ENCODE measurements at regions not wholly inside any gene's neighbourhood (a gene's known extent, or its start where the extent isn't known, plus 50 kb on each side); places are given as distances from the start of the nearest gene placed in this dataset.
A peak's percentile ranks its signal among the peaks of the same experiment; 100 is the strongest.

DNA sequence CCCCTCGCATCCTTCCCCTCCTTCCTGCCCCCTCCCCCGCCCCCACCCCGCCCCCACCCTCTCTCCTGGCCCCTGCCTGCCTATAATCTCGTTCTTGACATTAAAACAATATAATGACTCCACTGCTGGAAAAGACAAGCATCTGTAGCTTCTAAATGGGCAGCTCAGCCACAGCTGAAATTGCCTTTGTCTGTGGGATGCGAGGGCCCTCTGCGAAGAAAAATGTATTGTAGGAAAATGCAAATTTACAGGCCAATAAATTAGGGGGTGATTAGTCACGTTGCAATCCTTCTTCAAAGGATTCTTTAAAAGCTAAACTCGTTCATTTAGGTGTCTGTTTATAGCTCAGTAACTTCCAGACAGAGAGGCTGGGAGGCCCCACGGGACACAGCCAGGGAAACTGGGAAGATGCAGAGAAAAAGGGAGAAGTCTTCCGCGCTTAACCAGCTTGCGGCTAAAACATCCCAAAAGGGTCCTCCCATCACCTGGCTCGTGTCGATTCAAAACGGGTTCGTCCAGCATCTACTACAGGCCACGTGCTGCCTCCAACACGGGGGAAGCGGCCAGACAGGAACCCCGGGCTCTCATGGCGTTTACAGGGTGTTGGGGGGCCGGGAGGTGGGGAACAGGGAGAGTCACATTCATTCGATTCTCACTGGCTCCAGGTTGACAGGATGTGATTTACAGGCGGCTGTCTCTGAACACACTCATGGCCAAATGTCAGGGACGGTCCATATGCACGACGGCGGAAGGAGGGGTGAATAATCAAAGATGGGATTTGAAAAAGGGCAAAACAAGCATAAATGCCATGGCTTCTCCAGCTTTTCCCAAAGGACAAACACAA, 100.5 kb upstream of the ZBTB40 start:
- no peak overlapping the region for H3K27ac ChIP-seq
- H3K27me3 ChIP-seq, result peaks cover 28% of the 10 kb centered on the region
- H3K27me3 Mint-ChIP-seq (ENCODE audit: insufficient read depth, low read depth), result peaks cover 12% of the 10 kb centered on the region
- no peak overlapping the region for H2AFZ ChIP-seq (replicated peaks)
- H3K9me3 ChIP-seq (ENCODE audit: low read depth), result no peaks in the 10 kb centered on the region
- H3K79me2 ChIP-seq (ENCODE audit: low read depth), result no peaks in the 10 kb centered on the region
- H3K4me1 Mint-ChIP-seq, result peaks cover 42% of the 10 kb centered on the region
- H3K4me1 ChIP-seq, result peaks cover 12% of the 10 kb centered on the region
- H3K4me2 ChIP-seq, result peak overlapping the region; percentile 74
- no peak overlapping the region for H3K9ac ChIP-seq
- H3K27ac Mint-ChIP-seq, result peak overlapping the region; percentile 69
- peak overlapping the region; percentile 42 for H3K4me3 Mint-ChIP-seq
- no peaks in the 10 kb centered on the region for H3K9me3 Mint-ChIP-seq
- no peaks in the 10 kb centered on the region for H3K36me3 Mint-ChIP-seq
- no peaks in the 10 kb centered on the region for H3K36me3 ChIP-seq
- H3F3A ChIP-seq (ENCODE audit: low read depth), result peaks cover 24% of the 10 kb centered on the region
- peak; percentile 28 for DNase-seq (ENCODE audit: low spot score)
- H3K4me3 ChIP-seq, result no peak overlapping the region
- TF ChIP-seq EZH2phosphoT487 (IDR thresholded peaks at IDR 0.05) (no peak), EZH2 (IDR thresholded peaks at IDR 0.05) (no peak)
- TF ChIP-seq, protein P1, sequence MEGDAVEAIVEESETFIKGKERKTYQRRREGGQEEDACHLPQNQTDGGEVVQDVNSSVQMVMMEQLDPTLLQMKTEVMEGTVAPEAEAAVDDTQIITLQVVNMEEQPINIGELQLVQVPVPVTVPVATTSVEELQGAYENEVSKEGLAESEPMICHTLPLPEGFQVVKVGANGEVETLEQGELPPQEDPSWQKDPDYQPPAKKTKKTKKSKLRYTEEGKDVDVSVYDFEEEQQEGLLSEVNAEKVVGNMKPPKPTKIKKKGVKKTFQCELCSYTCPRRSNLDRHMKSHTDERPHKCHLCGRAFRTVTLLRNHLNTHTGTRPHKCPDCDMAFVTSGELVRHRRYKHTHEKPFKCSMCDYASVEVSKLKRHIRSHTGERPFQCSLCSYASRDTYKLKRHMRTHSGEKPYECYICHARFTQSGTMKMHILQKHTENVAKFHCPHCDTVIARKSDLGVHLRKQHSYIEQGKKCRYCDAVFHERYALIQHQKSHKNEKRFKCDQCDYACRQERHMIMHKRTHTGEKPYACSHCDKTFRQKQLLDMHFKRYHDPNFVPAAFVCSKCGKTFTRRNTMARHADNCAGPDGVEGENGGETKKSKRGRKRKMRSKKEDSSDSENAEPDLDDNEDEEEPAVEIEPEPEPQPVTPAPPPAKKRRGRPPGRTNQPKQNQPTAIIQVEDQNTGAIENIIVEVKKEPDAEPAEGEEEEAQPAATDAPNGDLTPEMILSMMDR (IDR thresholded peaks at IDR 0.05), result no peak
- no peaks in the 10 kb centered on the region for H4K20me1 ChIP-seq (ENCODE audit: low read depth)

DNA sequence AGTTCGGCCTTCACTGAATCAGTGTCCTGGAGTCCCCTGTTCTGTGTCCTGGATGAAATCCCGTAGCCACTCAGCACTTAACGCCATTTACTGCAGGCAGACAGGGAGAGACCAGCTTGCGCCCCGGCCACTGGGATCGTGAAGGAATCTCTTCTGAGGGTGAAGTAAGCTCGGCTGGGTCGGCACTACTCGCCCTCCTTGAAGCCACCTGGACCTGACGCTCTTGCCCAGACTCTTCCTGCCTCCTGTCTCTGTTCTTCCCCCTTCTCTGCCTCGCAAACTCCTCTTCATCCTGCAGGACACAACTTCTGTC, 99.9 kb upstream of the ZBTB40 start:
- Mint-ChIP-seq H3K36me3 (no peaks in the 10 kb centered on the region), H3K27ac (no peak overlapping the region), H3K4me3 (peak overlapping the region; percentile 42), H3K27me3 (ENCODE audit: insufficient read depth, low read depth) (peaks cover 9% of the 10 kb centered on the region), H3K9me3 (no peaks in the 10 kb centered on the region), H3K4me1 (peaks cover 39% of the 10 kb centered on the region)
- H3K27ac ChIP-seq, result no peak overlapping the region
- TF ChIP-seq EZH2 (IDR thresholded peaks at IDR 0.05), result no peak
- TF ChIP-seq, protein P1 (IDR thresholded peaks at IDR 0.05), result no peak
- TF ChIP-seq EZH2phosphoT487 (IDR thresholded peaks at IDR 0.05), result no peak
- no peaks in the 10 kb centered on the region for H3K36me3 ChIP-seq
- H3K4me1 ChIP-seq, result peaks cover 12% of the 10 kb centered on the region
- peaks cover 24% of the 10 kb centered on the region for H3F3A ChIP-seq (ENCODE audit: low read depth)
- peaks cover 28% of the 10 kb centered on the region for H3K27me3 ChIP-seq
- H3K4me2 ChIP-seq, result no peak overlapping the region
- DNase-seq (ENCODE audit: low spot score), result peak; percentile 19
- no peak overlapping the region for H3K9ac ChIP-seq
- H3K9me3 ChIP-seq (ENCODE audit: low read depth), result no peaks in the 10 kb centered on the region
- no peak overlapping the region for H3K4me3 ChIP-seq
- no peak overlapping the region for H2AFZ ChIP-seq (replicated peaks)
- no peaks in the 10 kb centered on the region for H3K79me2 ChIP-seq (ENCODE audit: low read depth)
- H4K20me1 ChIP-seq (ENCODE audit: low read depth), result no peaks in the 10 kb centered on the region

DNA sequence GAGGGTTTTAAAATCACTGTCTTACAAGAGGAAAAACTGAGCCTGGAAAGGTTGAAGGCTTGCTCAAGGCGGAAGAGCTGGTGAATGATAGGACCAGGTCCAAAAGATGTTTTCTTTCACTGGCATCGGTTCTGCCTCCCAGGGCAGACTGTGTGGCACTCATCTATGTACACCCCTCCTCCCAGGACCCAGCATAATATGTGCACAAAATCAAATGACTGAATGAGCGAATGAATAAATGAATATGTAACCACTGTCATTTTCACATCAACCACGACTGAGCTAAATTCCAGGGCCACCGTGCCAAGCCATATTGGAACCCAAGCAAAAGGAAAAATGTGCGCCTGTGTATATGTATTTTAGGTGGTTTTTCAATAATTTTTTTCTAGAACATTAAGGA, 99.3 kb upstream of the ZBTB40 start:
- H3K36me3 Mint-ChIP-seq, result no peaks in the 10 kb centered on the region
- peaks cover 10% of the 10 kb centered on the region for H3K27me3 Mint-ChIP-seq (ENCODE audit: insufficient read depth, low read depth)
- H3K9me3 Mint-ChIP-seq, result no peaks in the 10 kb centered on the region
- Histone ChIP-seq H3K4me1 (peaks cover 12% of the 10 kb centered on the region), H3K27me3 (peaks cover 28% of the 10 kb centered on the region), H3K9ac (no peak overlapping the region), H3K27ac (no peak overlapping the region), H3K9me3 (ENCODE audit: low read depth) (no peaks in the 10 kb centered on the region), H3K4me3 (no peak overlapping the region), H3K36me3 (no peaks in the 10 kb centered on the region), H4K20me1 (ENCODE audit: low read depth) (no peaks in the 10 kb centered on the region), H3K79me2 (ENCODE audit: low read depth) (no peaks in the 10 kb centered on the region), H3K4me2 (no peak overlapping the region), H3F3A (ENCODE audit: low read depth) (peaks cover 24% of the 10 kb centered on the region), H2AFZ (replicated peaks) (no peak overlapping the region)
- H3K27ac Mint-ChIP-seq, result no peak overlapping the region
- H3K4me3 Mint-ChIP-seq, result no peak overlapping the region
- peaks cover 44% of the 10 kb centered on the region for H3K4me1 Mint-ChIP-seq
- TF ChIP-seq EZH2phosphoT487 (IDR thresholded peaks at IDR 0.05), result no peak
- no peak for DNase-seq (ENCODE audit: low spot score)

DNA sequence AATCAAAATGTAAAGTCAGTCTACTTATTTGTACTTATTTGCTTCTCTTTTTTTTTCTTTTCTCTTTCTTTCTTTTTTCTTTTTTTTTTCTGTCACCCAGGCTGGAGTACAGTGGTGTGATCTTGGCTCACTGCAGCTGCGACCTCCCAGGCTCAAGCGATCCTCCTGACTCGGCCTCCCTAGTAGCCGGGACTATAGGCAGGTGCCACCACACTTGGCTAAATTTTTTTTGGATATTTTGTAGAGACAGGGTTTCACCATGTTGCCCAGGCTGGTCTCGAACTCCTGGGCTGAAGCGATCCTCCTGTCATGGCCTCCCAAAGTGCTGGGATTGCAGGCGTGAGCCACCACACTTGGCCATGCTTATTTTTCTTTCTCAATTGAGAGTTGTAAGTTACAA, 98.8 kb upstream of the ZBTB40 start:
- Histone ChIP-seq H2AFZ (replicated peaks) (no peak overlapping the region), H3K9me3 (ENCODE audit: low read depth) (no peaks in the 10 kb centered on the region), H3K27me3 (peaks cover 28% of the 10 kb centered on the region), H3K79me2 (ENCODE audit: low read depth) (no peaks in the 10 kb centered on the region), H3K9ac (no peak overlapping the region), H3K27ac (no peak overlapping the region), H3K4me2 (no peak overlapping the region), H3K4me3 (no peak overlapping the region), H4K20me1 (ENCODE audit: low read depth) (no peaks in the 10 kb centered on the region), H3K36me3 (no peaks in the 10 kb centered on the region), H3K4me1 (peaks cover 12% of the 10 kb centered on the region), H3F3A (ENCODE audit: low read depth) (peaks cover 24% of the 10 kb centered on the region)
- peaks cover 11% of the 10 kb centered on the region for H3K27me3 Mint-ChIP-seq (ENCODE audit: insufficient read depth, low read depth)
- no peak overlapping the region for H3K27ac Mint-ChIP-seq
- TF ChIP-seq EZH2phosphoT487 (IDR thresholded peaks at IDR 0.05), result no peak
- H3K9me3 Mint-ChIP-seq, result no peaks in the 10 kb centered on the region
- no peaks in the 10 kb centered on the region for H3K36me3 Mint-ChIP-seq
- H3K4me1 Mint-ChIP-seq, result peaks cover 43% of the 10 kb centered on the region
- H3K4me3 Mint-ChIP-seq, result no peak overlapping the region
- no peak for DNase-seq (ENCODE audit: low spot score)

Measured in neural progenitor cell (in vitro differentiated cells).